Ishikawa (cell line): ENCODE measurements at regions not wholly inside any gene's neighbourhood (a gene's known extent, or its start where the extent isn't known, plus 50 kb on each side); places are given as distances from the start of the nearest gene placed in this dataset.

ENCODE experiments used
- EP300 ChIP-seq: IDR thresholded peaks from 2 replicates; pipeline ENCODE4 v1.6.1; 2012; ENCODE audit warnings: borderline replicate concordance
- NFIC ChIP-seq: IDR thresholded peaks from 2 replicates; pipeline ENCODE4 v1.6.1; 2012
- RAD21 ChIP-seq: IDR thresholded peaks from 2 replicates; pipeline ENCODE4 v1.6.1; 2012; ENCODE audit warnings: low read depth
- TAF1 ChIP-seq: IDR thresholded peaks from 2 replicates; pipeline ENCODE4 v1.6.1; 2012; ENCODE audit warnings: low read depth, mild to moderate bottlenecking
- TCF12 ChIP-seq: IDR thresholded peaks from 2 replicates; pipeline ENCODE4 v1.6.1; 2012; ENCODE audit warnings: low read depth
- TF ChIP-seq, protein P1 (sequence below): IDR thresholded peaks from 2 replicates; pipeline ENCODE4 v1.6.1; 2012

DNA sequence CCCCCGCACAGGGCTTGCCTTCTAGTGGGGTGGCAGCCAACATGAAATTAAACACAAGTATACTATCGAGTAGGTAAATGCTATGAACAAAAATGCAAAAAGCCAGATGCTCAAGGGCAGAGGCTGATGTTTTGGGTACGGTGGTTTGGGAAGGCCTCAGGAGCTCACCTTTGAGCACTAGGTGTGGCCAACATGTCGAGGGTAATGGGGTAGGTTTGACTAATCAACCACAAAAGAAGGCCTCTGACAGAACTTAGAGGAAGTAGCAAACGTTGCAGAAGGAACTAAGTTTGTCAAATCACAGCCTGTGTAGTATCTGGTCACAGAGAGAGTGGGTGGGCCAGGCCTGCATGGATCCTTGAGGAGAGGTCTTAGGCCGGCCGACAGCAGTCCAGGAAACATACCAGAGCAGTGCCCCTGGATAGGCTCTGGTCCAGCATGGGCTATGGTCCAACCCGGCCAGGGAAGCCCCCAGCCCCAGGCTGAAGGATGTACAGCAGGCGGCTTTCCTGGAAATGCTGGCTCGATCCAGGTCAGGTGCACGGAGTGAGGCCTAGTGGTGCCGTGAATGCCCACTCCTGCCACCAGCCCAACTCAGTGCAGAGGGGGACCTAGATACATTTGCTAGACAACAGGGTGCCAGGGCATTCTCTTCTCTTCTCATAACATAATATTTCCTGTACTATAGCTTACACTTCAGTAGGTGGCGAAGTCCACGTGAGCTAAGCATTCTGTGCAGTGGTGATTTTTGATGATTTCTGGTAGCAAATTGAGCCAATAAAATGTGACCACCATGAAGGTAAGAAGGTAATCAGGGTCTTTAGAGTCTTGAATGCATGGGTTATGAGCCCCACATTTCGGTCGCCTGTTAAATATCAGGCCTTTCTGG is 56.3 kb upstream of the CD93 start:
- TF ChIP-seq EP300 (no peak), TCF12 (no peak), RAD21 (no peak), TAF1 (no peak), NFIC (no peak)
- TF ChIP-seq, protein P1, sequence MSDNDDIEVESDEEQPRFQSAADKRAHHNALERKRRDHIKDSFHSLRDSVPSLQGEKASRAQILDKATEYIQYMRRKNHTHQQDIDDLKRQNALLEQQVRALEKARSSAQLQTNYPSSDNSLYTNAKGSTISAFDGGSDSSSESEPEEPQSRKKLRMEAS, result no peak
